ENCODE measurements at regions not wholly inside any gene's neighbourhood (a gene's known extent, or its start where the extent isn't known, plus 50 kb on each side); places are given as distances from the start of the nearest gene placed in this dataset.
A peak's percentile ranks its signal among the peaks of the same experiment; 100 is the strongest.

DNA sequence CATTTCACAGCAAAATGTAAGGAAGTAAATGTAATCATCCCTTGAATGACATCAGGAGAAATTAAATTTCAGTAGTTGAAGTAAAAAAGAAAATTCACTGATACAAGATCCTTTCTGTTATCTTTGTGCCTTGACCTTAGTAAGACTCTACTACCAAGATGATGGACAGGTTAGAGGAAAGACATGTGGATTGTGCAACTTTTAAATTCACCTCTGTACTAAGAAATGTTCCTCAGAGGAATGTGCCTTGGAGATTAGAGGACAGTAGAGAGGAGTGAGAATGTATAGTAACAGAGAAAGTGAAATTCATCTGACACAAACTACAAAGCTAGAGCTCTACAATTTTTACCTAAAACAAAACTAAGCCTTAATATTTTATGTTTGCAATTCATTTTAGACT lies 375.3 kb downstream of the PLOD2 start:
- no peak for DNase-seq (ENCODE audit: low read depth)
- TF ChIP-seq, protein P1, sequence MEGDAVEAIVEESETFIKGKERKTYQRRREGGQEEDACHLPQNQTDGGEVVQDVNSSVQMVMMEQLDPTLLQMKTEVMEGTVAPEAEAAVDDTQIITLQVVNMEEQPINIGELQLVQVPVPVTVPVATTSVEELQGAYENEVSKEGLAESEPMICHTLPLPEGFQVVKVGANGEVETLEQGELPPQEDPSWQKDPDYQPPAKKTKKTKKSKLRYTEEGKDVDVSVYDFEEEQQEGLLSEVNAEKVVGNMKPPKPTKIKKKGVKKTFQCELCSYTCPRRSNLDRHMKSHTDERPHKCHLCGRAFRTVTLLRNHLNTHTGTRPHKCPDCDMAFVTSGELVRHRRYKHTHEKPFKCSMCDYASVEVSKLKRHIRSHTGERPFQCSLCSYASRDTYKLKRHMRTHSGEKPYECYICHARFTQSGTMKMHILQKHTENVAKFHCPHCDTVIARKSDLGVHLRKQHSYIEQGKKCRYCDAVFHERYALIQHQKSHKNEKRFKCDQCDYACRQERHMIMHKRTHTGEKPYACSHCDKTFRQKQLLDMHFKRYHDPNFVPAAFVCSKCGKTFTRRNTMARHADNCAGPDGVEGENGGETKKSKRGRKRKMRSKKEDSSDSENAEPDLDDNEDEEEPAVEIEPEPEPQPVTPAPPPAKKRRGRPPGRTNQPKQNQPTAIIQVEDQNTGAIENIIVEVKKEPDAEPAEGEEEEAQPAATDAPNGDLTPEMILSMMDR (conservative IDR thresholded peaks at IDR 0.05; ENCODE audit: control insufficient read depth, insufficient read depth, low read depth, low read length), result no peak
- H3K4me3 ChIP-seq (ENCODE audit: control insufficient read depth, low read depth, low read length), result no peak overlapping the region

DNA sequence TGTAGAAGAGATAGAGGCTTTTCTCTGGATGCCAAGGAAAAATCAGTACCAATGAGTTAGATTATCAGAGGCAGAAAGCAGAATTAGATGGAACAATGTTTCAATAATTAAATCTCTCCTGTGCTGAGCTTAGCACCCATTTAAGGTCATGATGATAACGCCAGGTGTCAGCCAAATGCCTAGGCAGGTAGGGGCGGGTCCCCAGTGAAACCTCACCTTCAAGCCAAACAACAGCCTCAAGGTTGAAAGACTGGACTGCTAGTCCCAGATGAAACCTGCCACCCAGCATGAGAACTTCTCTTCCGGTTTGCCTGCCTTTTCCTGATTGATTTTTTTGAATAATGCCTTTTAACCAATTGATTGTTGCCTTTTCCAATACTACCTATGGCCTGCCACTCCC lies 363.0 kb downstream of the PLOD2 start:
- no peak overlapping the region for H3K4me3 ChIP-seq (ENCODE audit: control insufficient read depth, low read depth, low read length)
- no peak for DNase-seq (ENCODE audit: low read depth)
- TF ChIP-seq, protein P1 (conservative IDR thresholded peaks at IDR 0.05; ENCODE audit: control insufficient read depth, insufficient read depth, low read depth, low read length), result no peak

DNA sequence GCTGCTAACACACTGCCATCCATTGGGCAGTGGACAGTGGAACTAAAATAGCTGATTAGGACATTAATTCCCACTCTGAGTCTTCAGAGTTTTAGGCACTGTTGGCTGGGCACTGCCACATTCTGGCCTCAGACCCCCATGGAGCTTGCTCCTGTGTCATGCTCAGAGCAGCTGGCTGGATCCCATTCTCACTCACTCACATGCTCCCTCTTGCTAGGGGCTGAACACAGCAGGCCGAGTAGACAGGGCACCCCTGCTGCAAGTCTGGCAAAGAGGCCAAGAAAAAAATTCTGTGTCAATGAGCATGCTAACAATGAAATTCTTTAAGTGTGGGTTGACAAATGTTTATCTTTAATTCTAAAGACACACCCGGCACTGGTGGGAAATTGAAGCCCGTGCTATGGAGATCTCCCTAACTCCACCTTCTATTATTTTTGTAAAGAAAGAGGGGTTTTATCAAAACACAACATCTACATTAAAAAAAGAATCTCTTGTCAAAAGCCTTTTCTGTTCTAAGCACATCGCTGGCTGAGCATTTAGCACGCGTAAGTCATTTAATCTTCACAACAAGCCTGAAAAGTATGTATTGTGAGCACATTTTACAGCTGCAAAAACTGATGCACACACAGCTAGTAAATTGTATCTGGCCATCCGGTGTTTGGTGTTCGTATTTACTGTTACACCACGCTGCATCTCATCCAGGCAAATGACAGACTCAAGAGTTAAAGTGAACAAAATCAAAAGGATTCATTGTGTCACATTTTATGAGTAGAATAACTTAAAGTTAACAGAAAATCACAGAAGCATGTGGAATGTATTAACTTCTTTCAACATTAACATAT lies 362.1 kb downstream of the PLOD2 start:
- DNase-seq (ENCODE audit: low read depth), result peak; percentile 21
- no peak overlapping the region for H3K4me3 ChIP-seq (ENCODE audit: control insufficient read depth, low read depth, low read length)
- TF ChIP-seq, protein P1 (conservative IDR thresholded peaks at IDR 0.05; ENCODE audit: control insufficient read depth, insufficient read depth, low read depth, low read length), result no peak

DNA sequence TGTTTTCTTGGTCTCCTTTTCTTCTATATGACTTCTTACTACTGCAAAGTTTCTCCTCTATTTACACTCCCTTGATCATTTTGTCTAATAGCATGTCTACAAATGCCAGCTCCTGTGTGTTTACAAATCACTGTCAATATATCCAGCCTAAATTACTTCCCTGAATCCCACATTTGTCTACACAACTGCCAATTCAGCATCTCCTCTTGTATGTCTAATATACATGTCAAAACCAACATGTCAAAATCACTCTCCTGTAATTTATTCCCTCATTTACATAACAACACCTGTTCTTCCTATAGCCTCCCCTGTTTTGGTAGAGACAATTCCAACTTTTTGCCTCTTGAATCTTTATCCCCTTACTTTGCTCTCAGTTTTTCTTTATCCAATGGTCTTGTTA lies 359.3 kb downstream of the PLOD2 start:
- DNase-seq (ENCODE audit: low read depth), result no peak
- H3K4me3 ChIP-seq (ENCODE audit: control insufficient read depth, low read depth, low read length), result no peak overlapping the region
- TF ChIP-seq, protein P1 (conservative IDR thresholded peaks at IDR 0.05; ENCODE audit: control insufficient read depth, insufficient read depth, low read depth, low read length), result no peak

DNA sequence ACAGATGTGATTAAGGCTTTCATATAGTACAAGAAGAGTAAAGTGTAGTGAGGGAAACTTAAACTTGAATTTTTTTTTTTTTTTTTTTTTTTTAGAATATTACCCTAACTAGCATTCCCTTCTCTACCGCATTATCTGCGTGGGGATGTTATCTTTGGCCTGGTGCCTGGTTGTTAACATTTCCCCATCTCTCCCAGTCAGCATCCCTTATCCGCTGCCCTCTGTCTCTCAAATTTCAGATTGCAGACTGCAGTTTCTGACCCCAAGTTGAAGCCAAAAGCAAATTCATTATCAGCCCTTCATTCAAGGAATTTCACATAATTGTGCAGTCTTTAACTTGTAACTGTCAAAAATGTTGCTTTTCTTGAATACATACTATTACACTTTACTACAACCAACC lies 353.0 kb downstream of the PLOD2 start:
- peak; percentile 54 for DNase-seq (ENCODE audit: low read depth)
- TF ChIP-seq, protein P1 (conservative IDR thresholded peaks at IDR 0.05; ENCODE audit: control insufficient read depth, insufficient read depth, low read depth, low read length), result peak; percentile 40
- no peak overlapping the region for H3K4me3 ChIP-seq (ENCODE audit: control insufficient read depth, low read depth, low read length)

DNA sequence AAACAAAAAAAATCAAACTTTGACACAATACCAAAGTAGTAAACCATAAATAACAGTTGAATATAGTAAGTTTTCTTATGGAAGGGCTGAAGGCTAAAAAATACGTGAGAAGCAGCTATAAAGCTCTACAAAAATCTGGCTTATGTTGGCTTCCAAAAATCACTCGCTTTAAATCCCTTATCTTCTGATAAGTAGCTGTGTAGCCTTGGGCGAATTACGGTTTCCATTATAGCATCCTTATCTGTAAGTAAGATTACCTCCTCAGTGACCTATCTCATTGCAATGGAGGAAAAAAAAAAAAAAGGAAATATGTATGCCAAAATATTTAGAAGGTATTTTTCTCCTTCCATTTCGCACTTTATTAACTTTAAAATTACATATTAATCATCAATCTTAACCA lies 348.6 kb downstream of the PLOD2 start:
- TF ChIP-seq, protein P1 (conservative IDR thresholded peaks at IDR 0.05; ENCODE audit: control insufficient read depth, insufficient read depth, low read depth, low read length), result no peak
- H3K4me3 ChIP-seq (ENCODE audit: control insufficient read depth, low read depth, low read length), result no peak overlapping the region
- no peak for DNase-seq (ENCODE audit: low read depth)
